ENCODE measurements at regions not wholly inside any gene's neighbourhood (a gene's known extent, or its start where the extent isn't known, plus 50 kb on each side); places are given as distances from the start of the nearest gene placed in this dataset.

DNA sequence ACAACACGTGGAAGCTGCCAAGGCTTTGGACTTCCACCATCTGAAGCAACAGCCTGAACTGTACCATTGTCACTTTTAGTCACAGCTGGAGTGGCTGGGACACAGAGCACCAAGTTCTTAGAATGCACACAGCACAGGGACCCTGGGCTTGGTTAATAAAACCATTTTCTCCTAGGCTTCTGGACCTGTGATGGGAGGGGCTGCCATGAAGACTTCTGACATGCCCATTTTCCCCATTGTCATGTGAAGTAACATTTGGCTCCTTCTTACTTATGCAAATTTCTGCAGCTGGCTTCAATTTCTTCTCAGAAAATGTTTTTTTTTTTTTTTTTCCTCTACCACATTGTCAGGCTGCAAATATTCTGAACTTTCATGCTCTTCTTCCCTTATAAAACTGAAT, 138.6 kb upstream of the BRINP3 start:
- TF ChIP-seq, protein P1, sequence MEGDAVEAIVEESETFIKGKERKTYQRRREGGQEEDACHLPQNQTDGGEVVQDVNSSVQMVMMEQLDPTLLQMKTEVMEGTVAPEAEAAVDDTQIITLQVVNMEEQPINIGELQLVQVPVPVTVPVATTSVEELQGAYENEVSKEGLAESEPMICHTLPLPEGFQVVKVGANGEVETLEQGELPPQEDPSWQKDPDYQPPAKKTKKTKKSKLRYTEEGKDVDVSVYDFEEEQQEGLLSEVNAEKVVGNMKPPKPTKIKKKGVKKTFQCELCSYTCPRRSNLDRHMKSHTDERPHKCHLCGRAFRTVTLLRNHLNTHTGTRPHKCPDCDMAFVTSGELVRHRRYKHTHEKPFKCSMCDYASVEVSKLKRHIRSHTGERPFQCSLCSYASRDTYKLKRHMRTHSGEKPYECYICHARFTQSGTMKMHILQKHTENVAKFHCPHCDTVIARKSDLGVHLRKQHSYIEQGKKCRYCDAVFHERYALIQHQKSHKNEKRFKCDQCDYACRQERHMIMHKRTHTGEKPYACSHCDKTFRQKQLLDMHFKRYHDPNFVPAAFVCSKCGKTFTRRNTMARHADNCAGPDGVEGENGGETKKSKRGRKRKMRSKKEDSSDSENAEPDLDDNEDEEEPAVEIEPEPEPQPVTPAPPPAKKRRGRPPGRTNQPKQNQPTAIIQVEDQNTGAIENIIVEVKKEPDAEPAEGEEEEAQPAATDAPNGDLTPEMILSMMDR (optimal IDR thresholded peaks at IDR 0.05 in 1 of 3, IDR thresholded peaks at IDR 0.05 in 1 of 3, conservative IDR thresholded peaks at IDR 0.05 in 1 of 3; ENCODE audit: extremely low read depth in 1 of 3, insufficient read depth in 2 of 3, low read length in 3 of 3) = no peak
- TF ChIP-seq EZH2 (IDR thresholded peaks at IDR 0.05; ENCODE audit: low read length) = no peak

Measured in keratinocyte (primary cell).